AG04449 (cell line): ENCODE measurements at regions not wholly inside any gene's neighbourhood (a gene's known extent, or its start where the extent isn't known, plus 50 kb on each side); places are given as distances from the start of the nearest gene placed in this dataset.
"Not testable (repeated sequence)": the region's sequence is repeated elsewhere in the genome, so short reads cannot be mapped to it uniquely, and the experiment has no call there.

Source experiments
- CTCF ChIA-PET: fragments of 350-600 bp; formaldehyde crosslinking; extraction: SDS; loops from one replicate; lab custom pipeline; 2021; ENCODE audit warnings: antibody characterized with exemption; lab: Yijun Ruan, JAX
- POLR2A ChIA-PET: fragments of 400-600, 350-600 bp; formaldehyde crosslinking; extraction: SDS; loops from one replicate; lab custom pipeline; 2020; ENCODE audit warnings: antibody characterized with exemption, inconsistent platforms; lab: Yijun Ruan, JAX
- DNase-seq: peaks from one replicate; pipeline ENCODE4 v3.0.0-alpha.2; 2010; ENCODE audit warnings: low read depth, low spot score
- H3K4me3 ChIP-seq: 2 replicates; pipeline ENCODE4 v1.5.1; 2011; ENCODE audit warnings: low read depth, mild to moderate bottlenecking, control low read depth, low read length
- TF ChIP-seq, protein P1 (sequence below): IDR thresholded peaks from one replicate; pipeline ENCODE4 v1.5.1; 2011; ENCODE audit warnings: mild to moderate bottlenecking, moderate library complexity, low read length, control low read depth, inconsistent platforms; ENCODE audit not compliant: insufficient read depth; ENCODE audit errors: missing control alignments

DNA sequence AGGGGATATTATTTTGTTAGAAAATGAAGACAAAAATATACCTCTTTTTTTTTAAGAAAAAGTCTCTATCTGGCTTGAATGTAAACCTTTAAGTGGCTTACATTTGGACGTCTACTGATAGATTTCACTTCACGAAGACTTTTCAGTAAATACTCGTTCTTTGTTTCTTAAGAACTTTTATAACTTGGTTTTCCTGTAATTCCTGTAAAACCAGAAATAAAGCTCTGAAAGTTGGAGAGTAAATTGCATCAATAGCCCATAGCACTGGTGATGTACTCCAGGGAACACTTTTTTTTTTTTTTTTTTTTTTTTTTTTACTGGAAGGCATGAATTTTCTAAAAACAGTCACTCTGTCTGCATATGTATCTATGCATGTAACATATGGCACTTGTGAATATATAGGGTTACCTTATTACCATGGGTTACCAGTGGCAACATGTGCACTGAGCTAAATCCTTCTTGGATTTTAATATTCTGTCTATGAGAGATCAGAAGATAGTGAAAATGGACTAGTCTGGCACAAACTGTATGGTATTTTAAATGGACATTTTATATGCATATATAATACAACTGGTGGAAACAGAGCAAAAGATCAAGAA is 309.2 kb upstream of the TCF4 start:
- CTCF ChIA-PET, result no interaction called here
- DNase-seq, result no peak
- POLR2A ChIA-PET, result no interaction called here
- H3K4me3 ChIP-seq, result no peak overlapping the region
- TF ChIP-seq, protein P1, sequence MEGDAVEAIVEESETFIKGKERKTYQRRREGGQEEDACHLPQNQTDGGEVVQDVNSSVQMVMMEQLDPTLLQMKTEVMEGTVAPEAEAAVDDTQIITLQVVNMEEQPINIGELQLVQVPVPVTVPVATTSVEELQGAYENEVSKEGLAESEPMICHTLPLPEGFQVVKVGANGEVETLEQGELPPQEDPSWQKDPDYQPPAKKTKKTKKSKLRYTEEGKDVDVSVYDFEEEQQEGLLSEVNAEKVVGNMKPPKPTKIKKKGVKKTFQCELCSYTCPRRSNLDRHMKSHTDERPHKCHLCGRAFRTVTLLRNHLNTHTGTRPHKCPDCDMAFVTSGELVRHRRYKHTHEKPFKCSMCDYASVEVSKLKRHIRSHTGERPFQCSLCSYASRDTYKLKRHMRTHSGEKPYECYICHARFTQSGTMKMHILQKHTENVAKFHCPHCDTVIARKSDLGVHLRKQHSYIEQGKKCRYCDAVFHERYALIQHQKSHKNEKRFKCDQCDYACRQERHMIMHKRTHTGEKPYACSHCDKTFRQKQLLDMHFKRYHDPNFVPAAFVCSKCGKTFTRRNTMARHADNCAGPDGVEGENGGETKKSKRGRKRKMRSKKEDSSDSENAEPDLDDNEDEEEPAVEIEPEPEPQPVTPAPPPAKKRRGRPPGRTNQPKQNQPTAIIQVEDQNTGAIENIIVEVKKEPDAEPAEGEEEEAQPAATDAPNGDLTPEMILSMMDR, result no peak

DNA sequence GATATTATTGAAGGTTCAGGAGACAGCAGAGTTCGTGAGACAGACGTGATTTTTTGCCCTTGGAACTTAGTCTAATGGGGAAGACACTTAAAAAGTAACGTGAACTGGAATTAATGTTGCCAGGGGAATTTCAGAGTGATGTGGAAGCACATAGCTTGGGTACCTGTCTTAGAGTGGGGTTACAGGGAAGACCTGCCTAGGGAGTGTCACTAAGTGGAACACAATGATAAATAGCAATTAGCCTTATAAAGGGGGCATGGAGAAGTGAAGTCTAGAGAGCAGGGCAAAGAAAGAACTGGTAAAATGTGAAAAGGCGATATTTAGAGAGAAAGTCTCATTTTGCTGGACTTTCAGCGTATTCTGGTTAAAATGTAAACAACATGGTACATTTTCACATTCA is 306.0 kb upstream of the TCF4 start:
- CTCF ChIA-PET, result no interaction called here
- TF ChIP-seq, protein P1, result no peak
- no peak for DNase-seq
- POLR2A ChIA-PET, result no interaction called here
- no peak overlapping the region for H3K4me3 ChIP-seq

DNA sequence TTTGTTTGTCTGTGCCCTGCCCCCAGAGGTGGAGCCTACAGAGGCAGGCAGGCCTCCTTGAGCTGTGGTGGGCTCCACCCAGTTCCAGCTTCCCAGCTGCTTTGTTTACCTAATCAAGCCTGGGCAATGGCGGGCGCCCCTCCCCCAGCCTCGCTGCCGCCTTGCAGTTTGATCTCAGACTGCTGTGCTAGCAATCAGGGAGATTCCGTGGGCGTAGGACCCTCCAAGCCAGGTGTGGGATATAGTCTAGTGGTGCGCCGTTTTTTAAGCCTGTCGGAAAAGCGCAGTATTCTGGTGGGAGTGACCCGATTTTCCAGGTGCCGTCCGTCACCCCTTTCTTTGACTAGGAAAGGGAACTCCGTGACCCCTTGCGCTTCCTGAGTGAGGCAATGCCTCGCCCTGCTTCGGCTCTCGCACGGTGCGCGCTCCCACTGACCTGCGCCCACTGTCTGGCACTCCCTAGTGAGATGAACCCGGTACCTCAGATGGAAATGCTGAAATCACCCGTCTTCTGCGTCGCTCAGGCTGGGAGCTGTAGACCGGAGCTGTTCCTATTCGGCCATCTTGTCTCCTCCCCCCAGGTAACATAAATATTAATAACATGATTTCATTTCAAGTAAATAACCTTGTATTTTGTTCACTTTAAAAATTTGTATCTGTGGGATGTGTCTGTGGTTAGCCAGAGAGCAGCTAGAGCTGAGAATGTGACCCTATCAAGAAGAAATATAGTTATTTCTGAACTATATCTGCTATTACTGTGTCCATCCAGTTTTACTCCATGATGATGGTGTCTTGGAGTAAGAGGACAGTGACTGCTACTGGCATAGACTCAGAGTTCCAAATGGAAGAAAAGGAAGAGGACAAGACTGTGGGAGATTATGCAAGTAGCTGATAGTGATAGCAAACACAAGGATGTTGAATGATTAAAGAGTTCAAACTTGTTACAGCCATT is 305.1 kb upstream of the TCF4 start:
- POLR2A ChIA-PET, result interaction anchor here (0.6 kb wide), 1 partner anchor 322 kb away, joined by 3 read pairs; no protein-coding TSS in a partner anchor
- H3K4me3 ChIP-seq, DNase-seq, CTCF ChIA-PET: not testable (repeated sequence)

DNA sequence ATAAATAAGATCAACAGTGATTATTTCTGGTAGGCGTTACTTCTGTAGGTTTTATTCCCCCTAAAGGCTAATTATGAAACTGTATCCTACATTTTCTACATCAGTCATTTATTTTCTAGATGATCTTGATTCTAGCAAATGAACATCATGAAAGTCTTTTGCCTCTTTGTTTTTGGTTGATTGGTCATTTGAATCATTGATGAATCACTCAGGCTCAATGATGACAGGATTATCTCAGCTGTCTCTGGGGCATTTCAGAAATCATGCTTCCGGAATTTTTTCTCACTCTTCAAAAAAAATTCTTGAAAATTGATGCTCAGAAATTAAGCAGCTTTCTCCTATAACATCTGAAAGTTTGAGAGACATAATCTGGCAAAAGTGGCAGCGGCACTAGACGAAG is 298.9 kb upstream of the TCF4 start:
- TF ChIP-seq, protein P1, result no peak
- DNase-seq, result no peak
- no peak overlapping the region for H3K4me3 ChIP-seq
- CTCF ChIA-PET, result interaction anchor here (0.7 kb wide), 1 partner anchor 31 kb away, joined by 3 read pairs; no protein-coding TSS in a partner anchor
- POLR2A ChIA-PET, result no interaction called here

DNA sequence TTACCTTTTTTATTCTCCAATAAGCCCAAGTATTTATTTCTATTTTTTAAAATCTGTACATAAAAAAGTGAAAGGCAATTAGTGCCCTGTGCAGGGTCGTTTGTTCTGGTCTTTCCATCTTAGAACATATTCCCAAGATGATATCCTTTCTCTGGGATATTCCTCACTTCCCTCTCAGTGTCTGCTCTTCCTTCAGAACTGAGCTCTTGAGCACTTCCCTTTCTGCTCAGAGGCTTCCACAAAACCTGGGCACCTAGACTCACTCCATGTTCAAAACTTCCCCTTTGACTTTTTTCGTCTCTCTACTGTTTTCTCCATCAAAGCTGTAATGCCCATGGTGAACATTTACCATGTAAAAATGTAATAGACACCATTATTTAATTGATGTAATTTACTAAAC is 296.5 kb upstream of the TCF4 start:
- ChIA-PET CTCF (interaction anchor here (1.2 kb wide), 1 partner anchor 12 kb away, joined by 3 read pairs; no protein-coding TSS in a partner anchor), POLR2A (no interaction called here)
- TF ChIP-seq, protein P1, result no peak
- no peak overlapping the region for H3K4me3 ChIP-seq
- no peak for DNase-seq

DNA sequence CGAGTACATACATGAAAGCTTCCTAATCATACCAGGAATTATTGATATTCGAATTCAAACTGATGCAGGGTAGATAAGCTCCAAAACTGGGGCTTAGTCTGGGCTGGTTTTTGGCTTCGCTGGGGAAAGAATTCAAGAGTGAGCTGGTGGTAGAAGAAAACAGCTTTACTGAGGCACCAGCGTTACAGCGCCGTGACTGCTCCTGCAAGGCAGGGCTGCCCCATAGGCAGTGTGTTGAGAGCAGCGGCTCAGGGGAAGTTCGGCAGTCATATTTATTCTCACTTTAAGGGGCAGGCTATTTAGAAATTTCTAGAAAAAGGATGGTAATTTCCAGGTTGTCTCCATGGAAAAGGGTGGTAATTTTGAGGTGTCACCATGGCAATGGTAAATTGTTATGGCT is 292.6 kb upstream of the TCF4 start:
- no peak for DNase-seq
- CTCF ChIA-PET, result interaction anchor here (1.3 kb wide), 2 partner anchors 13 to 19 kb away, joined by 5 read pairs; no protein-coding TSS in a partner anchor

More for the DNA sequence above, 292.6 kb upstream of the TCF4 start:
- no peak overlapping the region for H3K4me3 ChIP-seq
- POLR2A ChIA-PET, result no interaction called here
- TF ChIP-seq, protein P1, result no peak
